Lower leg skin (tissue), 4 donors: ENCODE measurements at regions not wholly inside any gene's neighbourhood (a gene's known extent, or its start where the extent isn't known, plus 50 kb on each side); places are given as distances from the start of the nearest gene placed in this dataset.

ENCODE experiments used
- DNase-seq, 2 donors: peaks; one replicate each; pipeline ENCODE4 v3.0.0-alpha.2; 2019; ENCODE audit warnings: low spot score in 2 of 2
- H3K4me3 ChIP-seq: fragments of 200-600 bp; sonication (generic); 2 replicates; pipeline ENCODE4 v1.5.1; 2017; ENCODE audit warnings: mild to moderate bottlenecking, low read depth; ENCODE audit not compliant: poor library complexity, severe bottlenecking
- CTCF ChIP-seq, 3 donors: fragments of 450-650 bp; IDR thresholded peaks; one replicate each; pipeline ENCODE4 v1.5.1; 2016; ENCODE audit warnings: antibody characterized with exemption in 3 of 3, mild to moderate bottlenecking in 3 of 3, moderate library complexity in 2 of 3
- POLR2A ChIP-seq, 2 donors: fragments of 450-650 bp; IDR thresholded peaks; one replicate each; pipeline ENCODE4 v1.6.1; 2016 to 2017; ENCODE audit warnings: antibody characterized with exemption in 2 of 2, mild to moderate bottlenecking in 1 of 2, moderate library complexity in 1 of 2
- WGBS, 2 donors: methylation state at CpG; one replicate each; pipeline ENCODE4 v1.1.5; 2018; 5-methylcytosine and 5-hydroxymethylcytosine counted together
- intact Hi-C: fragments of 100-400 bp; cut with DNase I; formaldehyde crosslinking; loops from one replicate; pipeline ENCODE4 v1.15.0; 2023; ENCODE audit warnings: low total_unique reads

DNA sequence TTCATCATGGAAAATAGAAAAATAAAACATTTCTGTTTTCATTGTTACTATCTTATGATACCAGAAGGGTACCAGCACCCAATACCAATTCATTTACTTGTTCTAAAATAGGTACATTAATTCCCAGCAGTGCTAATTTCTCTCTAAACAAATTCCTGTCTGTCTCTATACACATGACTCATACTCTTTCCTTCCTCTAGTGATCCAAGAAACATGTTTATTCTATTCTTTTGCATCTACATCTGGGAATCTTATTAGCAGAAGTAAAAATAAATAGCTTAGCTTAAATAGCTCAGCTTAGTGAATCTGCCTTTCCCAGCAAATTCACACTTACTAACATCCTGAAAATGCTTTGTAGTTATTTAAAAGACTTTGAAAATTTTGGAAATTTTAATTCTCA lies 84.5 kb upstream of the MAPRE2 start:
- TF ChIP-seq POLR2A (IDR thresholded peaks at IDR 0.05) (no peak), CTCF (IDR thresholded peaks at IDR 0.05) (no peak)
- intact Hi-C loops, result no loop called here
- H3K4me3 ChIP-seq, result no peak overlapping the region
- DNase-seq, result no peak

- WGBS, 2 donors, result 77 to 88% methylated on average over 3 of the region's 3 CpGs
- intact Hi-C loops, result no loop called here
- no peak for DNase-seq
- TF ChIP-seq POLR2A (IDR thresholded peaks at IDR 0.05), result no peak
- no peak for TF ChIP-seq CTCF (IDR thresholded peaks at IDR 0.05)
- no peak overlapping the region for H3K4me3 ChIP-seq
These were observed 83.9 kb upstream of the MAPRE2 start for GRCh38 chr18:34957119-34957863.

DNA sequence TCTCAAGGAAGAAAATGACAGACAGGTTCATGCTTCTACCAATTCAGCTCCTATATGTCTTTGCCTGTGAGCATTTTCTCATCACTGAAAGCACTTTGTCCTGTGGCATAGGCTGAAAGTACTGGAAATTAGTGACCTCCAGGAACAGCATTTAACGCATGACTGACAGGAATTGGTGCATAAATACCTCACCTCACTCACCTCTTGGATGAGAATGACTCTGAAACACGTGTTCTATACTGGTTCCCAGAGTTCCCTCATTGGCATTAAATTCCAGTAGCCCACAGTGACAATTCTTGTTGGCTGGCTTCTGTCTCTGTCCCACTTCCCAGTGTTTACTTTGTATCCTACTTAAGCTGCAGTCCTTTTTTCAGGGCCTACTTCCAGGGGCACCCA lies 83.4 kb upstream of the MAPRE2 start:
- H3K4me3 ChIP-seq, result no peak overlapping the region
- WGBS, 2 donors, result 66 to 67% methylated on average over 2 of the region's 2 CpGs
- no peak for TF ChIP-seq CTCF (IDR thresholded peaks at IDR 0.05)
- no peak for TF ChIP-seq POLR2A (IDR thresholded peaks at IDR 0.05)
- intact Hi-C loops, result no loop called here
- DNase-seq, result no peak

GRCh38 chr18:34959211-34959829 lies 81.9 kb upstream of the MAPRE2 start:
- WGBS, 2 donors, result 70 to 76% methylated on average over 1 of the region's 1 CpG
- intact Hi-C loops, result no loop called here
- DNase-seq, result no peak
- H3K4me3 ChIP-seq, result no peak overlapping the region
- TF ChIP-seq CTCF (IDR thresholded peaks at IDR 0.05) (no peak), POLR2A (IDR thresholded peaks at IDR 0.05) (no peak)

- TF ChIP-seq POLR2A (IDR thresholded peaks at IDR 0.05) (no peak), CTCF (IDR thresholded peaks at IDR 0.05) (no peak)
- intact Hi-C loops, result no loop called here
- 84 to 90% methylated on average over 4 of the region's 4 CpGs for WGBS, 2 donors
- no peak for DNase-seq
- H3K4me3 ChIP-seq, result no peak overlapping the region
These were observed 81.2 kb upstream of the MAPRE2 start for GRCh38 chr18:34959989-34960388.
